ENCODE measurements at regions not wholly inside any gene's neighbourhood (a gene's known extent, or its start where the extent isn't known, plus 50 kb on each side); places are given as distances from the start of the nearest gene placed in this dataset.

- TF ChIP-seq CTCF (conservative IDR thresholded peaks at IDR 0.05), result no peak
- no peak for TF ChIP-seq ZFX (IDR thresholded peaks at IDR 0.05)
Measured at GRCh38 chr1:87926921-87927320, 598.2 kb downstream of the LMO4 start.

Measured in C4-2B (cell line).